ENCODE measurements at regions not wholly inside any gene's neighbourhood (a gene's known extent, or its start where the extent isn't known, plus 50 kb on each side); places are given as distances from the start of the nearest gene placed in this dataset.

DNA sequence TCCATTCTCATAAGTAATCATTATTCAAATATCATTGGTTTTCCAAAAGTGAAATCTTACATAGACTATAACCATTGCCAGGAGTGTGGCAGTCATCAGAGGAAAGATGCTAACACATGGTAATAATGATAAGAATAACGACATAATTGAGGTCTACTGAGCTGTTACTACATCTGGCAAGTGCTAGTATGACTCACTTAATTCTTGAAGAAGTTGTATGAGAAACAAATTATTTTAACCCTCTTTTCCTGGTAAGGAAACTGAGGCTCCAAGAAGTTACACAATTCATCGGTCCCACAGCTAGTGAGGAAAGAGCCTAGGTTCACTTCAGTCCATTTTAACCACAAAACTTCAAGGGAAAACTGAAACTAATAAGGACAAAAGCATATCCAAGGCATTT, 335.6 kb upstream of the BTBD3 start:
- no peak for DNase-seq
- ChIA-PET CTCF (no interaction called here), POLR2A (ENCODE audit: unreplicated experiment) (no interaction called here)
- Histone ChIP-seq H3K27me3 (ENCODE audit: insufficient read depth, low read depth) (no peaks in the 10 kb centered on the region), H3K27ac (no peak overlapping the region), H2AFZ (no peak overlapping the region), H3K79me2 (ENCODE audit: low read depth) (no peaks in the 10 kb centered on the region), H3K36me3 (ENCODE audit: low read depth) (no peaks in the 10 kb centered on the region), H3K9me3 (ENCODE audit: insufficient read depth, low read depth) (no peaks in the 10 kb centered on the region), H3K9me2 (ENCODE audit: insufficient read depth) (no peaks in the 10 kb centered on the region), H3K4me1 (replicated peaks; ENCODE audit: insufficient read depth) (no peaks in the 10 kb centered on the region), H4K20me1 (ENCODE audit: insufficient read depth) (no peaks in the 10 kb centered on the region), H3K4me2 (no peak overlapping the region), H3F3A (ENCODE audit: insufficient read depth, low read depth) (no peaks in the 10 kb centered on the region), H3K4me3 (no peak overlapping the region)
- TF ChIP-seq, protein P1, sequence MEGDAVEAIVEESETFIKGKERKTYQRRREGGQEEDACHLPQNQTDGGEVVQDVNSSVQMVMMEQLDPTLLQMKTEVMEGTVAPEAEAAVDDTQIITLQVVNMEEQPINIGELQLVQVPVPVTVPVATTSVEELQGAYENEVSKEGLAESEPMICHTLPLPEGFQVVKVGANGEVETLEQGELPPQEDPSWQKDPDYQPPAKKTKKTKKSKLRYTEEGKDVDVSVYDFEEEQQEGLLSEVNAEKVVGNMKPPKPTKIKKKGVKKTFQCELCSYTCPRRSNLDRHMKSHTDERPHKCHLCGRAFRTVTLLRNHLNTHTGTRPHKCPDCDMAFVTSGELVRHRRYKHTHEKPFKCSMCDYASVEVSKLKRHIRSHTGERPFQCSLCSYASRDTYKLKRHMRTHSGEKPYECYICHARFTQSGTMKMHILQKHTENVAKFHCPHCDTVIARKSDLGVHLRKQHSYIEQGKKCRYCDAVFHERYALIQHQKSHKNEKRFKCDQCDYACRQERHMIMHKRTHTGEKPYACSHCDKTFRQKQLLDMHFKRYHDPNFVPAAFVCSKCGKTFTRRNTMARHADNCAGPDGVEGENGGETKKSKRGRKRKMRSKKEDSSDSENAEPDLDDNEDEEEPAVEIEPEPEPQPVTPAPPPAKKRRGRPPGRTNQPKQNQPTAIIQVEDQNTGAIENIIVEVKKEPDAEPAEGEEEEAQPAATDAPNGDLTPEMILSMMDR (conservative IDR thresholded peaks at IDR 0.05) = no peak
- no peak for TF ChIP-seq EZH2 (IDR thresholded peaks at IDR 0.05; ENCODE audit: low read depth)
- BruUV-seq (replicated peaks) = no TSS peak
- intact Hi-C loops (cut with micrococcal nuclease; ENCODE audit: unreplicated experiment) = no loop called here

DNA sequence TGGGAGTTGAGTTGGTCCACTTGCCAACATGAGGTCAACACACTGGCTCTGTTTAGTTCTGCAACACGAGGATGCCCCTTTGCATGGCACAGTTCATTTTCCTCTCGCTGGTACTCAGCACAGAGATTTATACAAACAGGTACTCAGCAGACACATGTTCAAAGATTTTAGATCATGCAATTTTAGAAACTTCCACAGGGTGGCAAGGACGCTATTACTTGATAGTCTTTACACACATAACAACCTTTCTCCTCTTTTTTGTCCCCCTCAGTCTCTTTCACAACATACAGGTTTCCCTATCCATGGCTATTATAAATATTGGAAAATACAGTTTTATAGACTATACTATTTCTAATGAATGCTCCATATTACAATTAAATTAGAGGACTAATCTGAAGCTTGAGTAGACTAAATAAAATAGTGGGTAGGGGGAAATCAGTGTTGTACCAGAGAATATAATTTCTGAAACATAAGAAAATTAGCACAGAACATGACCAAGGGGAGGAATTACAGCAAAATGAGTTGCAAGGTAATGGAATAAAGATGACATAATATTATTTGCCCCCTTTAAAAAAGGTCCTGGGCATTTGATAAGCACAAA, 331.8 kb upstream of the BTBD3 start:
- no TSS peak for BruUV-seq (replicated peaks)
- no peaks in the 10 kb centered on the region for H4K20me1 ChIP-seq (ENCODE audit: insufficient read depth)
- H3K79me2 ChIP-seq (ENCODE audit: low read depth) = no peaks in the 10 kb centered on the region
- no peaks in the 10 kb centered on the region for H3K36me3 ChIP-seq (ENCODE audit: low read depth)
- DNase-seq = no peak
- H2AFZ ChIP-seq = no peak overlapping the region
- CTCF ChIA-PET = no interaction called here
- no peaks in the 10 kb centered on the region for H3K27me3 ChIP-seq (ENCODE audit: insufficient read depth, low read depth)
- no peak overlapping the region for H3K27ac ChIP-seq
- POLR2A ChIA-PET (ENCODE audit: unreplicated experiment) = no interaction called here
- no peaks in the 10 kb centered on the region for H3K9me2 ChIP-seq (ENCODE audit: insufficient read depth)
- no peaks in the 10 kb centered on the region for H3K9me3 ChIP-seq (ENCODE audit: insufficient read depth, low read depth)
- intact Hi-C loops (cut with micrococcal nuclease; ENCODE audit: unreplicated experiment) = no loop called here
- no peak overlapping the region for H3K4me2 ChIP-seq
- no peak for TF ChIP-seq EZH2 (IDR thresholded peaks at IDR 0.05; ENCODE audit: low read depth)
- TF ChIP-seq, protein P1 (conservative IDR thresholded peaks at IDR 0.05) = peak; percentile 62
- H3K4me1 ChIP-seq (replicated peaks; ENCODE audit: insufficient read depth) = no peaks in the 10 kb centered on the region
- H3K4me3 ChIP-seq = no peak overlapping the region
- H3F3A ChIP-seq (ENCODE audit: insufficient read depth, low read depth) = no peaks in the 10 kb centered on the region

DNA sequence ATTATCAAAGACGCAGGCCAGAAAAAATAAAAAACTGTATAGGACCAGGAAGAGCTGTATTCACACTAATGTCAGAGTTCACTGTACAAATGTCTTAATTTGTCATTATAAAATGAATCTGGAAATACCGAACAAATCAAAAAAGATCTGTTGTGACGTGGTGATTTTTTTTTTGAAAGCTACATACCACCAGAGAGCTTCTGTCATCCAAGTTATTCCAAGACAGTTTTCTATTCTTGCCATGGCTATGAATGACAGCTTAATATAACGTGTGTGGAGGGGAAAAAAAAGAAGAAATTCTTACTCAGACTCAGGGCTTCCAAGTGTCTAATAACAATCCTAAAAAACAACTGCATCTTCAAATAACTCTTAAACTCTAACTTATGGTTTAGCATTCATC, 328.8 kb upstream of the BTBD3 start:
- no peaks in the 10 kb centered on the region for H3K36me3 ChIP-seq (ENCODE audit: low read depth)
- H3K27ac ChIP-seq = no peak overlapping the region
- no peaks in the 10 kb centered on the region for H3K9me3 ChIP-seq (ENCODE audit: insufficient read depth, low read depth)
- intact Hi-C loops (cut with micrococcal nuclease; ENCODE audit: unreplicated experiment) = no loop called here
- no peak for TF ChIP-seq EZH2 (IDR thresholded peaks at IDR 0.05; ENCODE audit: low read depth)
- TF ChIP-seq, protein P1 (conservative IDR thresholded peaks at IDR 0.05) = no peak
- H3K4me3 ChIP-seq = no peak overlapping the region
- H3K4me1 ChIP-seq (replicated peaks; ENCODE audit: insufficient read depth) = no peaks in the 10 kb centered on the region
- H4K20me1 ChIP-seq (ENCODE audit: insufficient read depth) = no peaks in the 10 kb centered on the region
- no peak for DNase-seq
- no peaks in the 10 kb centered on the region for H3K79me2 ChIP-seq (ENCODE audit: low read depth)
- ChIA-PET POLR2A (ENCODE audit: unreplicated experiment) (no interaction called here), CTCF (no interaction called here)
- no peak overlapping the region for H3K4me2 ChIP-seq
- H3F3A ChIP-seq (ENCODE audit: insufficient read depth, low read depth) = no peaks in the 10 kb centered on the region
- H2AFZ ChIP-seq = no peak overlapping the region
- H3K9me2 ChIP-seq (ENCODE audit: insufficient read depth) = no peaks in the 10 kb centered on the region
- no peaks in the 10 kb centered on the region for H3K27me3 ChIP-seq (ENCODE audit: insufficient read depth, low read depth)
- no TSS peak for BruUV-seq (replicated peaks)
